ENCODE measurements at regions not wholly inside any gene's neighbourhood (a gene's known extent, or its start where the extent isn't known, plus 50 kb on each side); places are given as distances from the start of the nearest gene placed in this dataset.
"Not testable (repeated sequence)": the region's sequence is repeated elsewhere in the genome, so short reads cannot be mapped to it uniquely, and the experiment has no call there.

GRCh38 chr4:54391104-54391503 is 162.0 kb downstream of the PDGFRA start:
- CTCF ChIA-PET: no interaction called here
- H3K9me3 Mint-ChIP-seq: no peaks in the 10 kb centered on the region
- DNase-seq: no peak
- H3K4me1 Mint-ChIP-seq: no peaks in the 10 kb centered on the region
- no peak overlapping the region for H3K4me3 Mint-ChIP-seq
- no peaks in the 10 kb centered on the region for H3K36me3 Mint-ChIP-seq
- H3K27ac Mint-ChIP-seq: no peak overlapping the region
- H3K27me3 Mint-ChIP-seq: peaks cover 4% of the 10 kb centered on the region

GRCh38 chr4:54392479-54392878 is 163.4 kb downstream of the PDGFRA start:
- Mint-ChIP-seq H3K36me3 (no peaks in the 10 kb centered on the region), H3K4me3 (no peak overlapping the region), H3K27me3 (peaks cover 4% of the 10 kb centered on the region), H3K4me1 (no peaks in the 10 kb centered on the region), H3K9me3 (no peaks in the 10 kb centered on the region), H3K27ac (no peak overlapping the region)
- DNase-seq: no peak
- CTCF ChIA-PET: no interaction called here

GRCh38 chr4:54393243-54393642 is 164.2 kb downstream of the PDGFRA start:
- Mint-ChIP-seq H3K36me3 (no peaks in the 10 kb centered on the region), H3K4me1 (no peaks in the 10 kb centered on the region), H3K4me3 (no peak overlapping the region), H3K9me3 (no peaks in the 10 kb centered on the region), H3K27ac (no peak overlapping the region), H3K27me3 (peaks cover 4% of the 10 kb centered on the region)
- DNase-seq: no peak
- CTCF ChIA-PET: interaction anchor here (1.1 kb wide), 1 partner anchor 8 kb away, joined by 3 read pairs; no protein-coding TSS in a partner anchor

GRCh38 chr4:54395013-54395527 is 166.0 kb downstream of the PDGFRA start:
- H3K27me3 Mint-ChIP-seq: peaks cover 4% of the 10 kb centered on the region
- no peaks in the 10 kb centered on the region for H3K9me3 Mint-ChIP-seq
- no peak overlapping the region for H3K4me3 Mint-ChIP-seq
- no peaks in the 10 kb centered on the region for H3K36me3 Mint-ChIP-seq
- CTCF ChIA-PET: no interaction called here
- no peaks in the 10 kb centered on the region for H3K4me1 Mint-ChIP-seq
- no peak for DNase-seq
- H3K27ac Mint-ChIP-seq: no peak overlapping the region

- H3K9me3 Mint-ChIP-seq: no peaks in the 10 kb centered on the region
- no peaks in the 10 kb centered on the region for H3K4me1 Mint-ChIP-seq
- no peak for DNase-seq
- no peaks in the 10 kb centered on the region for H3K36me3 Mint-ChIP-seq
- no peaks in the 10 kb centered on the region for H3K27me3 Mint-ChIP-seq
- no peak overlapping the region for H3K27ac Mint-ChIP-seq
- no peak overlapping the region for H3K4me3 Mint-ChIP-seq
- CTCF ChIA-PET: no interaction called here
Observed at GRCh38 chr4:54400188-54400587, 171.1 kb downstream of the PDGFRA start.

GRCh38 chr4:54400802-54401201 is 171.7 kb downstream of the PDGFRA start:
- Mint-ChIP-seq H3K4me1 (no peaks in the 10 kb centered on the region), H3K27ac (no peak overlapping the region), H3K4me3 (no peak overlapping the region), H3K36me3 (no peaks in the 10 kb centered on the region), H3K27me3 (peaks cover 2% of the 10 kb centered on the region), H3K9me3 (no peaks in the 10 kb centered on the region)
- DNase-seq: no peak
- CTCF ChIA-PET: no interaction called here

GRCh38 chr4:54402880-54403480 is 173.9 kb downstream of the PDGFRA start:
- no peak for DNase-seq
- Mint-ChIP-seq H3K36me3 (no peaks in the 10 kb centered on the region), H3K27ac (no peak overlapping the region), H3K27me3 (peaks cover 6% of the 10 kb centered on the region), H3K4me1 (no peaks in the 10 kb centered on the region), H3K4me3 (no peak overlapping the region), H3K9me3 (no peaks in the 10 kb centered on the region)
- CTCF ChIA-PET: interaction anchor here (1.1 kb wide), 1 partner anchor 18 kb away, joined by 3 read pairs; no protein-coding TSS in a partner anchor

GRCh38 chr4:54403700-54404453 is 174.8 kb downstream of the PDGFRA start:
- no peak for DNase-seq
- H3K4me1 Mint-ChIP-seq: no peaks in the 10 kb centered on the region
- H3K27me3 Mint-ChIP-seq: peaks cover 6% of the 10 kb centered on the region
- H3K27ac Mint-ChIP-seq: no peak overlapping the region
- CTCF ChIA-PET: no interaction called here
- no peaks in the 10 kb centered on the region for H3K9me3 Mint-ChIP-seq
- no peak overlapping the region for H3K4me3 Mint-ChIP-seq
- no peaks in the 10 kb centered on the region for H3K36me3 Mint-ChIP-seq

- H3K4me1 Mint-ChIP-seq, H3K9me3 Mint-ChIP-seq, DNase-seq, H3K27me3 Mint-ChIP-seq, H3K27ac Mint-ChIP-seq, H3K4me3 Mint-ChIP-seq, CTCF ChIA-PET, H3K36me3 Mint-ChIP-seq: not testable (repeated sequence)
Observed at GRCh38 chr4:54409270-54409817, 180.3 kb downstream of the PDGFRA start.

- H3K4me3 Mint-ChIP-seq: no peak overlapping the region
- no peak overlapping the region for H3K27ac Mint-ChIP-seq
- no peaks in the 10 kb centered on the region for H3K9me3 Mint-ChIP-seq
- H3K36me3 Mint-ChIP-seq: no peaks in the 10 kb centered on the region
- no peak for DNase-seq
- no peaks in the 10 kb centered on the region for H3K4me1 Mint-ChIP-seq
- CTCF ChIA-PET: no interaction called here
- no peaks in the 10 kb centered on the region for H3K27me3 Mint-ChIP-seq
Observed at GRCh38 chr4:54414545-54414944, 185.5 kb downstream of the PDGFRA start.

GRCh38 chr4:54417476-54417875 is 188.4 kb downstream of the PDGFRA start:
- Mint-ChIP-seq H3K4me3 (no peak overlapping the region), H3K27me3 (no peaks in the 10 kb centered on the region)
- CTCF ChIA-PET: no interaction called here

GRCh38 chr4:54418468-54418867 is 189.4 kb downstream of the PDGFRA start:
- Mint-ChIP-seq H3K4me1 (no peaks in the 10 kb centered on the region), H3K27me3 (no peaks in the 10 kb centered on the region), H3K9me3 (no peaks in the 10 kb centered on the region), H3K4me3 (no peak overlapping the region), H3K27ac (no peak overlapping the region), H3K36me3 (no peaks in the 10 kb centered on the region)
- DNase-seq: no peak
- CTCF ChIA-PET: no interaction called here

More at GRCh38 chr4:54417476-54417875, 188.4 kb downstream of the PDGFRA start:
- Mint-ChIP-seq H3K4me1 (no peaks in the 10 kb centered on the region), H3K27ac (no peak overlapping the region), H3K9me3 (no peaks in the 10 kb centered on the region), H3K36me3 (no peaks in the 10 kb centered on the region)
- DNase-seq: no peak

GRCh38 chr4:54423066-54423465 is 194.0 kb downstream of the PDGFRA start:
- no peaks in the 10 kb centered on the region for H3K36me3 Mint-ChIP-seq
- no peaks in the 10 kb centered on the region for H3K4me1 Mint-ChIP-seq
- no peak overlapping the region for H3K4me3 Mint-ChIP-seq
- no peaks in the 10 kb centered on the region for H3K27me3 Mint-ChIP-seq
- H3K9me3 Mint-ChIP-seq: no peaks in the 10 kb centered on the region
- CTCF ChIA-PET: no interaction called here
- DNase-seq: no peak
- no peak overlapping the region for H3K27ac Mint-ChIP-seq

GRCh38 chr4:54427826-54428225 is 198.7 kb downstream of the PDGFRA start:
- H3K27ac Mint-ChIP-seq: no peak overlapping the region
- H3K9me3 Mint-ChIP-seq: no peaks in the 10 kb centered on the region
- DNase-seq: no peak
- no peaks in the 10 kb centered on the region for H3K36me3 Mint-ChIP-seq
- H3K27me3 Mint-ChIP-seq: peaks cover 6% of the 10 kb centered on the region
- no peak overlapping the region for H3K4me3 Mint-ChIP-seq
- CTCF ChIA-PET: no interaction called here
- H3K4me1 Mint-ChIP-seq: no peaks in the 10 kb centered on the region

- no peaks in the 10 kb centered on the region for H3K4me1 Mint-ChIP-seq
- no peaks in the 10 kb centered on the region for H3K9me3 Mint-ChIP-seq
- H3K27me3 Mint-ChIP-seq: peaks cover 6% of the 10 kb centered on the region
- H3K27ac Mint-ChIP-seq: no peak overlapping the region
- CTCF ChIA-PET: no interaction called here
- no peaks in the 10 kb centered on the region for H3K36me3 Mint-ChIP-seq
- no peak for DNase-seq
- H3K4me3 Mint-ChIP-seq: no peak overlapping the region
Observed at GRCh38 chr4:54428940-54429339, 199.8 kb downstream of the PDGFRA start.
